WI38 (cell line): ENCODE measurements at regions not wholly inside any gene's neighbourhood (a gene's known extent, or its start where the extent isn't known, plus 50 kb on each side); places are given as distances from the start of the nearest gene placed in this dataset.

Experiments
- H3K4me3 ChIP-seq: 2 replicates; pipeline ENCODE4 v1.5.1; 2011; ENCODE audit warnings: low read depth, mild to moderate bottlenecking, control low read depth, low read length
- TF ChIP-seq, protein P1 (sequence below): IDR thresholded peaks from 2 replicates; pipeline ENCODE4 v1.5.1; 2012; ENCODE audit warnings: low read depth, mild to moderate bottlenecking, control low read depth, low read length

DNA sequence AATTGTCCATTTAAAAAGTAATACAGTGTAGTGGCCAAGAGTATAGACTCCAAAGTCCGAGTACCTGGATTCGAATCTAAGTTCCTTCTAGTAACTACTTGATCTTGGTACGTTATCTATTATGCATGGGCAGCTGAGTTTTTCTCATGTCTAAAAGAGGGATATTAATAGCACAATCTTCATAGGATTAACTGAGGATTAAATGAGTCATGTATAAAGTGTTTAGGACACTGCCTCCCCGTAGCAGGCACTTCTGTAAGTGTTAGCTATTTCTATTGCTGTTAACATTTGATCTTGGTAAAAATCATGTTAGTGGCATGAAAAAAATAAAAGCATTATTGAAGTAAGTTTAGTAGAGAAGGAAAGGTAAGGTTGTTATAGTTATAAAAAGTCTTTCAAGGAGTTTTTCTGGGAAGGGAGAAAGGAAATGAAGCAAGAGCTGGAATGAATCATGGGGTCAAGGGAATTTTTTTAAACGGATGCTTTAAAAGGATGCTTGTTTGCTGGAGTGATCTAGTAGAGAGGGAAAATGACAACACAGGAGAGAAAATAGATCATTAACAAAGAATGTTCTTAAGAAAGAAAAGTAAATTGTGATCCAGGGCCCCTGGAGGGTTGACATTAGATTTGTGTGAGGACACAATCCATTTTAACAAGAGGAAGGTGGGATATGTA, 502.2 kb upstream of the USP15 start:
- TF ChIP-seq, protein P1, sequence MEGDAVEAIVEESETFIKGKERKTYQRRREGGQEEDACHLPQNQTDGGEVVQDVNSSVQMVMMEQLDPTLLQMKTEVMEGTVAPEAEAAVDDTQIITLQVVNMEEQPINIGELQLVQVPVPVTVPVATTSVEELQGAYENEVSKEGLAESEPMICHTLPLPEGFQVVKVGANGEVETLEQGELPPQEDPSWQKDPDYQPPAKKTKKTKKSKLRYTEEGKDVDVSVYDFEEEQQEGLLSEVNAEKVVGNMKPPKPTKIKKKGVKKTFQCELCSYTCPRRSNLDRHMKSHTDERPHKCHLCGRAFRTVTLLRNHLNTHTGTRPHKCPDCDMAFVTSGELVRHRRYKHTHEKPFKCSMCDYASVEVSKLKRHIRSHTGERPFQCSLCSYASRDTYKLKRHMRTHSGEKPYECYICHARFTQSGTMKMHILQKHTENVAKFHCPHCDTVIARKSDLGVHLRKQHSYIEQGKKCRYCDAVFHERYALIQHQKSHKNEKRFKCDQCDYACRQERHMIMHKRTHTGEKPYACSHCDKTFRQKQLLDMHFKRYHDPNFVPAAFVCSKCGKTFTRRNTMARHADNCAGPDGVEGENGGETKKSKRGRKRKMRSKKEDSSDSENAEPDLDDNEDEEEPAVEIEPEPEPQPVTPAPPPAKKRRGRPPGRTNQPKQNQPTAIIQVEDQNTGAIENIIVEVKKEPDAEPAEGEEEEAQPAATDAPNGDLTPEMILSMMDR = no peak

DNA sequence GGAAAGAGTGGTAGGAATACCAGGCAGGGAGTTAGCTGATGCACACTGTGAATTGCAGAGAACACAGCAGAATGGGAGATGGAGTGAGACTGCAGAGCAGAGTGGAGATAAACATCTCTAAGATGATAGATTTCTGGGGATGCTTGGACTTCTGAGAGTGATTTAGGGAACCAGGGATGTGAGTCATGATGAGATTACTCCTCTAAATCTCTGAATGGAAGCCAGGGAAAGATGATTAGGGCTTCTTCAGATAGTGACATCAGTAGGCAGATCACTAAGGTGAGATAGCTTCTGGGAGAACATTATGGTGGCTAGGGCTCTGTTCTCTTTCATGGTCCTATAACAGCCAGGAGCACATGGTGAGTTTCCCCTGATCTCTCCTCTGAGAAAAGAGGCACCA, 501.5 kb upstream of the USP15 start:
- TF ChIP-seq, protein P1 = no peak
- H3K4me3 ChIP-seq = no peak overlapping the region

More for the DNA sequence above, 502.2 kb upstream of the USP15 start:
- H3K4me3 ChIP-seq = no peak overlapping the region

DNA sequence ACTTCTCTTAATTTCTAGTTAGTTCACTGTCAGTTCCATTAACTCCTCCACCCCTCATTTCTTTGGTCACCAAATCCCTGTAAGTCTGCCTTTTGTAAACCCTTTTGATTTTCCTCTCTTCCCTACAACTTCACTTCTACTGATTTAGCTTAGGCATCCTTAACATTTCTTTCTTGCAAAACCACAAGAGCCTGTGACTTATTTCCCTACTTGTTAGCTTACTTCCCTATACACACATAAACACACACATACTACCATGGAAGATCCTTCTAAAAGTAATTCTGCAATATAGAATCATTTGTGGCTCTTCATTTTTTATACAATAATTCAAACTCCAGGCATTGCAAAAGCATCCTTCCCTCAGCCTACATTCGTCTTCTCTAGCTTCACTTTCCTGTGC, 494.3 kb upstream of the USP15 start:
- TF ChIP-seq, protein P1 = no peak

DNA sequence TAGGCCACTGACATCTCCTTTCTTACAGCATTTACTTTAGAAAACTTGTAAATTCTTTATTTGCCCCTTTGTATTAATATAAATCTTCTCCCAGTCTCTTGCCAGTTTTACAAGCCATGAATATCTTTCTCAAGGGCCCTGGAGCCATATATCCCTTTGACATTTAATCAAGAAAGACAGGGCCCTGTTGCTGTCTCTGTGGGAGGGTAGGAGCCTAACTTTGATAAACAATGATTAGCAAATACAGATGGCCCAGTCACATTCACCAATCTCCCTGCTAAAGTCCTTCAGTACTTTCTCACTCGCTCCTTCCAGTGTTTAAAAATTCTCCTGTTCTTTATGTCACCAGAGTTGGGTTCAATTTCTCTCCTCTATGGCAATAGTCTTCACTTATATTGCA, 479.8 kb upstream of the USP15 start:
- TF ChIP-seq, protein P1 = no peak
- no peak overlapping the region for H3K4me3 ChIP-seq

More for the DNA sequence above, 494.3 kb upstream of the USP15 start:
- H3K4me3 ChIP-seq = no peak overlapping the region

GRCh38 chr12:61781021-61781581, 479.1 kb upstream of the USP15 start:
- H3K4me3 ChIP-seq = no peak overlapping the region
- TF ChIP-seq, protein P1 = no peak

DNA sequence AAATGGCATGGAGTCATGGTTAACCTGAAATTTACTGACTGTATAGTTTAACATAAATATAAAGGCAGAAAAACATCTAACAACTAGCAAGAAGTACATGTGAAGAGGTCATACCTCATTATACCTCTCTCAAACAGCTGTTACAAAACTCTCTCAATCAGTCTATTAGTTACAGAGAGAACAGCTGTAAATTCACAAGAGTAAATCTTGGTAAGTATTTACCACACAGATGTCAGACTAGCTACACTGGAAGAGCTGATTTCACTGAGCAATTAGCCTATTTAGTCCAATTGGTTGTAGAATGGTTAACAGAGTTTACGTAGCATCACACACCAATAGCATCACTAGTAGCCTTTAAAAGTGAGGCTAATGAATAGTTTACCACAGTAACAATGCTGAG, 463.4 kb upstream of the USP15 start:
- H3K4me3 ChIP-seq = no peak overlapping the region
- TF ChIP-seq, protein P1 = no peak

DNA sequence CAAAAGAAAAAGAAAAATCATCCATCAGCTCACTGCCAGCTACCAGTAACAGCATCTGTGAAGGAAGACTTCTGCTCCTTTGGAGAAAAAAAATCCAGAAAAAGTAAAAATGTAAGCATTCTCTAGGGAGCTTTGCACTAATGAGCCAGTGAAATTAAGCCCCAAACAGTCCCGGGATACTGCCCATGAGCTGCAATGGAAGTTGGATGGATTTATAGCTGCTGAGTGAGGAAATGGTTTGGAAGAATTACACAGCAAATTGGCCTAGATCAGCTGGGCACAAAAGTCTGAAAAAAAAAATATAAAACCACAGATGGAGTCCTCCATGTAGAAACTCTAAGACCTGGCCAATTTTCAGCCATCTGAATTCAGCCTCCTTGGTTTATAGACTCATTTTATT, 462.9 kb upstream of the USP15 start:
- TF ChIP-seq, protein P1 = no peak
- H3K4me3 ChIP-seq = no peak overlapping the region
